Coronary artery (tissue), 2 donors: ENCODE measurements at regions not wholly inside any gene's neighbourhood (a gene's known extent, or its start where the extent isn't known, plus 50 kb on each side); places are given as distances from the start of the nearest gene placed in this dataset.

Source experiments
- DNase-seq: peaks from one replicate; pipeline ENCODE4 v3.0.0-alpha.2; 2017; ENCODE audit warnings: low spot score
- H3K27ac ChIP-seq, 2 donors: fragments of 200-600 bp; sonication (generic); one replicate each; pipeline ENCODE4 v1.5.1; 2016 to 2019
- H3K4me3 ChIP-seq: fragments of 200-600 bp; sonication (generic); 2 replicates; pipeline ENCODE4 v1.5.1; 2016; ENCODE audit warnings: mild to moderate bottlenecking, moderate library complexity
- TF ChIP-seq, protein P1 (sequence below): fragments of 200-600 bp; sonication (generic); IDR thresholded peaks from one replicate; pipeline ENCODE4 v1.5.1; 2019; ENCODE audit warnings: antibody characterized with exemption

- Histone ChIP-seq H3K4me3 (no peak overlapping the region), H3K27ac (no peak overlapping the region)
- DNase-seq: no peak
- TF ChIP-seq, protein P1, sequence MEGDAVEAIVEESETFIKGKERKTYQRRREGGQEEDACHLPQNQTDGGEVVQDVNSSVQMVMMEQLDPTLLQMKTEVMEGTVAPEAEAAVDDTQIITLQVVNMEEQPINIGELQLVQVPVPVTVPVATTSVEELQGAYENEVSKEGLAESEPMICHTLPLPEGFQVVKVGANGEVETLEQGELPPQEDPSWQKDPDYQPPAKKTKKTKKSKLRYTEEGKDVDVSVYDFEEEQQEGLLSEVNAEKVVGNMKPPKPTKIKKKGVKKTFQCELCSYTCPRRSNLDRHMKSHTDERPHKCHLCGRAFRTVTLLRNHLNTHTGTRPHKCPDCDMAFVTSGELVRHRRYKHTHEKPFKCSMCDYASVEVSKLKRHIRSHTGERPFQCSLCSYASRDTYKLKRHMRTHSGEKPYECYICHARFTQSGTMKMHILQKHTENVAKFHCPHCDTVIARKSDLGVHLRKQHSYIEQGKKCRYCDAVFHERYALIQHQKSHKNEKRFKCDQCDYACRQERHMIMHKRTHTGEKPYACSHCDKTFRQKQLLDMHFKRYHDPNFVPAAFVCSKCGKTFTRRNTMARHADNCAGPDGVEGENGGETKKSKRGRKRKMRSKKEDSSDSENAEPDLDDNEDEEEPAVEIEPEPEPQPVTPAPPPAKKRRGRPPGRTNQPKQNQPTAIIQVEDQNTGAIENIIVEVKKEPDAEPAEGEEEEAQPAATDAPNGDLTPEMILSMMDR: no peak
Measured at GRCh38 chr16:48865520-48865919, 255.5 kb upstream of the N4BP1 start.

DNA sequence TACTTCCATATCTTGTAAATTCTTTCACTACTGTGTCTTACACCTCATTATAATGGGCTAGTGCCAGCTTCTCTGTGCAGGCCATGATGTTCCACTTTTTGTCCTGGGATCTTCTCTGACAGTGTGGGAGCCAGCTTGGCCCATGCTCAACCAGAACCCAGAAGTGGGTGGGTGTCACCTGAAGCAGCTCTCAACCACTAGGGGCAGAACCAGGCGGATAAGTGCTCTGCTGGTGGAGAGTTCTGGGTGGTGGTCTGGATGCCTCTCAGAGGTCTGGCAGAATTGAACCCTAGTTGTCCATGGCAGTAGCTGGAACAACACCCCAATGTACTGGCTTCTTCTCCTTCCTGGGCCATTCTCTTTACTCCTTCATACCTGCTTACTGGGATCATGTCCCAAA is 254.1 kb upstream of the N4BP1 start:
- Histone ChIP-seq H3K4me3 (no peak overlapping the region), H3K27ac (no peak overlapping the region)
- TF ChIP-seq, protein P1: no peak
- DNase-seq: no peak

- Histone ChIP-seq H3K27ac (no peak overlapping the region), H3K4me3 (no peak overlapping the region)
- no peak for DNase-seq
- TF ChIP-seq, protein P1: no peak
Measured at GRCh38 chr16:48862087-48862532, 252.1 kb upstream of the N4BP1 start.

DNA sequence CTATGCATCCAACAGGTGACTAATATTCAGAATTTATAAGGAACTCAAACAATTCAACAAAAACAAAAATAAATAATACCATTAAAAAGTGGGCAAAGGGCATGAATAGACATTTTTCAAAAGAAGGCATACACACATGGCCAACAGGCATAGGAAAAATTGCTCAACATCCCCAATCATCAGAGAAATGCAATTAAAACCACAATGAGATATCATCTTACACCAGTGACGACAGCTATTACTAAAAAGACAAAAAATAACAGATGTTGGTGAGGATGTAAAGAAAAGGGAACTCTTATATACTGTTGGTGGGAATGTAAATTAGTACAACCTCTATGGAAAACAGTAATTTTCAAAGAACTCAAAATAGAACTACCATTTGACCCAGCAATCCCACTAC is 250.4 kb upstream of the N4BP1 start:
- TF ChIP-seq, protein P1: no peak
- no peak overlapping the region for H3K27ac ChIP-seq
- no peak for DNase-seq
- H3K4me3 ChIP-seq: no peak overlapping the region

GRCh38 chr16:48852951-48853350 is 243.0 kb upstream of the N4BP1 start:
- no peak overlapping the region for H3K27ac ChIP-seq
- DNase-seq: no peak
- TF ChIP-seq, protein P1: no peak

DNA sequence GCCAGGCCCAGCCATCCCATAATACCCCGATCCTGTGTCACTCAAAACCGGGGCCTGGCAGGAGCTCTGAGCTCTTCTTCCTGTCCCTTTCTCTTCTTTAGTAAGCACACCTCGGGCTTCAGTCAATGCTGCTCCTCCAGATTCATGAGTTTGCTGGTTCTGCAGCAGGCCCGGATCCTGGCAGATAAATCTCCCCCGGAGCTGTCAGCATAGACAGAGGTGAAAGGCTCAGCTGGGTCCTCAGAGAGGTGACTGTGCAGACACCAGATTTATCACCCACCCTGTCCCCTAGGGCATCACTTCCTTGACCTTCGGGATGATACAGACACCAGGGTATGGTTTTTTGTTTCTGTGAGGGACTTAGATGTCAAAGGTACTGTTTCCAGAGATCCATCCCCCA is 242.5 kb upstream of the N4BP1 start:
- TF ChIP-seq, protein P1: no peak
- no peak overlapping the region for H3K27ac ChIP-seq
- DNase-seq: no peak
- H3K4me3 ChIP-seq: no peak overlapping the region

More at GRCh38 chr16:48852951-48853350, 243.0 kb upstream of the N4BP1 start:
- H3K4me3 ChIP-seq: no peak overlapping the region

DNA sequence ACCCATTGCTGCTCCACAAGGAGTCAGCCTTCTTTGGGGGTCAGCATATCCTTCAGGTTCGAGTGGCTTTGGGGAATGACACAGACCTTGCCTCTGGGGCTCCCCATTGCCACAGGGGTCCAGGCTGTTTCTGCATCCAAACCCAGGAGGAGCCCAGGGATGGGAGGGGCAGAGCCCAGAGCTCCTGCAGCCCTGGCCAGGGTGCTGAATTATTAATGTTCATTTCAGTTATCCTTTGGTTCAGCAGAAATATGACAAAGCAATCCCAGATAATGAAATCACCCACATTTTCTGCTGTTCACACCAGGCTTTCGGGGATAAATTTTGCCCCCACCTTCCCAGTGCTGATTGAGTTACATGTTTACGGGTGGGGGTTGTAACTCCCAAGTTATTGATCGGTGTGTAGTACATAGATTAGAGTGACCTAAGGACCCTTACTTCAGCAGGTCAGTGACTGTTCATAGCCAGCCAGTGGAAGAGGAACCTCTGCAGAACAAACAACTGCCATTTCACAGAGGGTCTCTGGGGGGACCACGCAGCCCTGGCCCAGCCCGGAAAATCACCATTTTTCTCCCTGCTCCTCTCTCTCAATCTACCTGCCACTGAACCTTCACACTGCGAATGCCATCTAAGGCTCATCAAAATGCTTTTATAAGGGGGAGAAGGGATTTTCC is 240.3 kb upstream of the N4BP1 start:
- DNase-seq: no peak
- Histone ChIP-seq H3K27ac (no peak overlapping the region), H3K4me3 (no peak overlapping the region)
- TF ChIP-seq, protein P1: no peak
